Keratinocyte (primary cell): ENCODE measurements at regions not wholly inside any gene's neighbourhood (a gene's known extent, or its start where the extent isn't known, plus 50 kb on each side); places are given as distances from the start of the nearest gene placed in this dataset.

Experiments used
- DNase-seq: peaks from one replicate; pipeline ENCODE4 v3.0.0-alpha.2; 2011; ENCODE audit warnings: low read depth, missing footprints, low spot score
- FAIRE-seq: peaks from 2 replicates; lab custom pipeline; 2011; peaks lifted over from hg19 to GRCh38; lab: Jason Lieb, UNC
- H2AFZ ChIP-seq: 2 replicates; pipeline ENCODE4 v1.6.0; 2012; ENCODE audit warnings: low read length, control low read depth, inconsistent platforms; ENCODE audit not compliant: control insufficient read depth
- H3K27ac ChIP-seq: 2 replicates; pipeline ENCODE4 v1.5.1; 2011; ENCODE audit warnings: low read length; ENCODE audit not compliant: control insufficient read depth, insufficient read depth
- H3K27me3 ChIP-seq: 3 replicates; pipeline ENCODE4 v1.6.0; 2011; ENCODE audit warnings: low read length; ENCODE audit not compliant: control insufficient read depth, insufficient read depth; ENCODE audit errors: extremely low read depth
- H3K36me3 ChIP-seq, 2 experiments: 2 replicates in 1 of 2; 3 replicates in 1 of 2; pipeline ENCODE4 v1.5.1; 2011; ENCODE audit warnings: low read length in 2 of 2, mild to moderate bottlenecking in 1 of 2; ENCODE audit not compliant: control insufficient read depth in 2 of 2, insufficient read depth in 2 of 2; ENCODE audit errors: extremely low read depth in 1 of 2
- H3K4me1 ChIP-seq: 3 replicates; pipeline ENCODE4 v1.5.1; 2011; ENCODE audit warnings: low read length; ENCODE audit not compliant: control insufficient read depth, insufficient read depth; ENCODE audit errors: extremely low read depth
- H3K4me2 ChIP-seq: 3 replicates; pipeline ENCODE4 v1.6.0; 2011; ENCODE audit warnings: low read depth, low read length; ENCODE audit not compliant: control insufficient read depth, insufficient read depth; ENCODE audit errors: extremely low read depth
- H3K4me3 ChIP-seq, 3 experiments: fragments of 200-600 bp in 1 of 3; sonication (generic) in 1 of 3; 2 replicates in 2 of 3; 3 replicates in 1 of 3; pipeline ENCODE4 v1.5.1; 2011 to 2016; ENCODE audit warnings: low read length in 3 of 3, mild to moderate bottlenecking in 3 of 3, control low read depth in 2 of 3, inconsistent platforms in 1 of 3, low read depth in 1 of 3, mixed read lengths in 1 of 3, mixed run types in 1 of 3, moderate library complexity in 1 of 3; ENCODE audit not compliant: control insufficient read depth in 2 of 3, insufficient read depth in 2 of 3; ENCODE audit errors: extremely low read depth in 1 of 3
- H3K79me2 ChIP-seq: 2 replicates; pipeline ENCODE4 v1.6.0; 2012; ENCODE audit warnings: low read length; ENCODE audit not compliant: control insufficient read depth, insufficient read depth
- H3K9ac ChIP-seq: 3 replicates; pipeline ENCODE4 v1.6.0; 2011; ENCODE audit warnings: low read length; ENCODE audit not compliant: control insufficient read depth, insufficient read depth; ENCODE audit errors: extremely low read depth
- H3K9me1 ChIP-seq: 3 replicates; pipeline ENCODE4 v1.6.0; 2011; ENCODE audit warnings: low read length; ENCODE audit not compliant: control insufficient read depth, insufficient read depth; ENCODE audit errors: extremely low read depth
- H3K9me3 ChIP-seq: 2 replicates; pipeline ENCODE4 v1.5.1; 2012; ENCODE audit warnings: low read depth, low read length; ENCODE audit not compliant: control insufficient read depth
- H4K20me1 ChIP-seq: 3 replicates; pipeline ENCODE4 v1.6.0; 2011; ENCODE audit warnings: low read length; ENCODE audit not compliant: control insufficient read depth, insufficient read depth; ENCODE audit errors: extremely low read depth
- CTCF ChIP-seq, 3 experiments: IDR thresholded peaks in 1 of 3; conservative IDR thresholded peaks in 1 of 3; optimal IDR thresholded peaks in 1 of 3; 2 replicates in 2 of 3; 3 replicates in 1 of 3; pipeline versions ENCODE3 to v1.5.1; 2011; ENCODE audit warnings: low read length in 3 of 3, mild to moderate bottlenecking in 3 of 3, moderate library complexity in 2 of 3, control low read depth in 1 of 3, inconsistent platforms in 1 of 3; ENCODE audit not compliant: insufficient read depth in 2 of 3; ENCODE audit errors: extremely low read depth in 1 of 3
- EZH2 ChIP-seq: IDR thresholded peaks from one replicate; pipeline ENCODE4 v1.6.1; 2012; ENCODE audit warnings: inconsistent platforms, mild to moderate bottlenecking, low read length, moderate library complexity
- dilution Hi-C: fragments of 300-500 bp; cut with MboI; formaldehyde crosslinking; loops from one replicate; pipeline ENCODE4 v1.7.0; 2020; ENCODE audit warnings: low sequenced_read_pairs; ENCODE audit not compliant: extremely low pct_ligation_motif_present

GRCh38 chr5:10832421-10832820 lies 71.4 kb upstream of the DAP start:
- Histone ChIP-seq H3K9me1 (no peaks in the 10 kb centered on the region), H3K9ac (no peak overlapping the region), H3K4me1 (no peaks in the 10 kb centered on the region), H3K9me3 (no peaks in the 10 kb centered on the region), H3K27me3 (no peaks in the 10 kb centered on the region), H2AFZ (no peak overlapping the region), H3K79me2 (no peaks in the 10 kb centered on the region), H4K20me1 (no peaks in the 10 kb centered on the region), H3K4me3 (no peak overlapping the region), H3K27ac (no peak overlapping the region), H3K4me2 (no peak overlapping the region), H3K36me3 (no peaks in the 10 kb centered on the region)
- TF ChIP-seq CTCF (optimal IDR thresholded peaks at IDR 0.05 in 1 of 3, IDR thresholded peaks at IDR 0.05 in 1 of 3, conservative IDR thresholded peaks at IDR 0.05 in 1 of 3; ENCODE audit: extremely low read depth in 1 of 3, insufficient read depth in 2 of 3, low read length in 3 of 3) (no peak), EZH2 (no peak)
- no peak for DNase-seq
- no peak for FAIRE-seq
- dilution Hi-C loops, result no loop called here

GRCh38 chr5:10831419-10831818 lies 70.4 kb upstream of the DAP start:
- no peak overlapping the region for H3K9ac ChIP-seq
- H3K27ac ChIP-seq, result no peak overlapping the region
- no peaks in the 10 kb centered on the region for H4K20me1 ChIP-seq
- H3K27me3 ChIP-seq, result no peaks in the 10 kb centered on the region
- no peaks in the 10 kb centered on the region for H3K4me1 ChIP-seq
- H3K9me3 ChIP-seq, result no peaks in the 10 kb centered on the region
- dilution Hi-C loops, result no loop called here
- DNase-seq, result no peak
- H3K4me2 ChIP-seq, result no peak overlapping the region
- TF ChIP-seq EZH2, result no peak
- TF ChIP-seq CTCF (optimal IDR thresholded peaks at IDR 0.05 in 1 of 3, IDR thresholded peaks at IDR 0.05 in 1 of 3, conservative IDR thresholded peaks at IDR 0.05 in 1 of 3; ENCODE audit: extremely low read depth in 1 of 3, insufficient read depth in 2 of 3, low read length in 3 of 3), result no peak
- no peaks in the 10 kb centered on the region for H3K79me2 ChIP-seq
- no peak for FAIRE-seq
- no peak overlapping the region for H3K4me3 ChIP-seq
- no peak overlapping the region for H2AFZ ChIP-seq
- H3K36me3 ChIP-seq, result no peaks in the 10 kb centered on the region
- no peaks in the 10 kb centered on the region for H3K9me1 ChIP-seq
